Activated CD4-positive, CD25-positive, alpha-beta regulatory T cell treated with anti-CD3 and anti-CD28 coated beads, Interleukin-2, amount 50 U/mL, for 72 hours (primary cell): ENCODE measurements at regions not wholly inside any gene's neighbourhood (a gene's known extent, or its start where the extent isn't known, plus 50 kb on each side); places are given as distances from the start of the nearest gene placed in this dataset.
"Not testable (repeated sequence)": the region's sequence is repeated elsewhere in the genome, so short reads cannot be mapped to it uniquely, and the experiment has no call there.

ENCODE experiments used
- DNase-seq: peaks from one replicate; pipeline ENCODE4 v3.0.0; 2021

DNA sequence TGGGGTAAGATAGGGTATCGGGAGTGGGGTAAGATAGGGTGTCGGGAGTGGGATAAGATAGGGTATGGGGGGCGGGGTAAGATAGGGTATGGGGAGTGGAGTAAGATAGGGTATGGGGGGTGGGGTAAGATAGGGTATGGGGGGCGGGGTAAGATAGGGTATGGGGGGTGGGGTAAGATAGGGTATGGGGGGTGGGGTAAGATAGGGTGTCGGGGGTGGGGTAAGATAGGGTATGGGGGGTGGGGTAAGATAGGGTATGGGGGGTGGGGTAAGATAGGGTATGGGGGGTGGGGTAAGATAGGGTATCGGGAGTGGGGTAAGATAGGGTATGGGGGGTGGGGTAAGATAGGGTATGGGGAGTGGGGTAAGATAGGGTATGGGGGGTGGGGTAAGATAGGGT, 269.5 kb downstream of the TCERG1L start:
- DNase-seq: not testable (repeated sequence)
